ENCODE measurements at regions not wholly inside any gene's neighbourhood (a gene's known extent, or its start where the extent isn't known, plus 50 kb on each side); places are given as distances from the start of the nearest gene placed in this dataset.

GRCh38 chr12:79522989-79523386 is 167.8 kb downstream of the PAWR start:
- Histone ChIP-seq H3K4me1 (no peaks in the 10 kb centered on the region), H3K4me3 (ENCODE audit: low read depth, low read length) (no peak overlapping the region), H3K36me3 (no peaks in the 10 kb centered on the region), H3K27me3 (peaks cover 42% of the 10 kb centered on the region), H3K9me3 (no peaks in the 10 kb centered on the region)
- TF ChIP-seq CTCF (IDR thresholded peaks at IDR 0.05; ENCODE audit: low read depth, low read length): no peak
- no peak for DNase-seq

GRCh38 chr12:79522257-79522988 is 168.3 kb downstream of the PAWR start:
- DNase-seq: no peak
- no peaks in the 10 kb centered on the region for H3K4me1 ChIP-seq
- no peak for TF ChIP-seq CTCF (IDR thresholded peaks at IDR 0.05; ENCODE audit: low read depth, low read length)
- no peaks in the 10 kb centered on the region for H3K9me3 ChIP-seq
- no peaks in the 10 kb centered on the region for H3K36me3 ChIP-seq
- H3K27me3 ChIP-seq: peaks cover 40% of the 10 kb centered on the region
- H3K4me3 ChIP-seq (ENCODE audit: low read depth, low read length): no peak overlapping the region

GRCh38 chr12:79521576-79521975 is 169.2 kb downstream of the PAWR start:
- H3K27me3 ChIP-seq: peaks cover 34% of the 10 kb centered on the region
- no peak for TF ChIP-seq CTCF (IDR thresholded peaks at IDR 0.05; ENCODE audit: low read depth, low read length)

GRCh38 chr12:79517363-79517762 is 173.4 kb downstream of the PAWR start:
- Histone ChIP-seq H3K9me3 (no peaks in the 10 kb centered on the region), H3K4me3 (ENCODE audit: low read depth, low read length) (no peak overlapping the region), H3K4me1 (no peaks in the 10 kb centered on the region), H3K36me3 (no peaks in the 10 kb centered on the region), H3K27me3 (peaks cover 14% of the 10 kb centered on the region)
- no peak for TF ChIP-seq CTCF (IDR thresholded peaks at IDR 0.05; ENCODE audit: low read depth, low read length)
- DNase-seq: no peak

More at GRCh38 chr12:79521576-79521975, 169.2 kb downstream of the PAWR start:
- no peak for DNase-seq
- Histone ChIP-seq H3K36me3 (no peaks in the 10 kb centered on the region), H3K4me1 (no peaks in the 10 kb centered on the region), H3K9me3 (no peaks in the 10 kb centered on the region), H3K4me3 (ENCODE audit: low read depth, low read length) (no peak overlapping the region)

GRCh38 chr12:79515530-79515935 is 175.2 kb downstream of the PAWR start:
- H3K9me3 ChIP-seq: no peaks in the 10 kb centered on the region
- H3K4me1 ChIP-seq: no peaks in the 10 kb centered on the region
- no peak overlapping the region for H3K4me3 ChIP-seq (ENCODE audit: low read depth, low read length)
- no peaks in the 10 kb centered on the region for H3K36me3 ChIP-seq
- no peak for TF ChIP-seq CTCF (IDR thresholded peaks at IDR 0.05; ENCODE audit: low read depth, low read length)
- DNase-seq: no peak
- H3K27me3 ChIP-seq: peaks cover 8% of the 10 kb centered on the region; the same call in 1 of the 2 replicates

- peaks cover 8% of the 10 kb centered on the region; the same call in 1 of the 2 replicates for H3K27me3 ChIP-seq
Observed at GRCh38 chr12:79514730-79515529, 175.8 kb downstream of the PAWR start.

More at GRCh38 chr12:79514730-79515529, 175.8 kb downstream of the PAWR start:
- H3K36me3 ChIP-seq: no peaks in the 10 kb centered on the region
- H3K4me3 ChIP-seq (ENCODE audit: low read depth, low read length): no peak overlapping the region
- no peaks in the 10 kb centered on the region for H3K4me1 ChIP-seq
- DNase-seq: no peak
- TF ChIP-seq CTCF (IDR thresholded peaks at IDR 0.05; ENCODE audit: low read depth, low read length): no peak
- H3K9me3 ChIP-seq: no peaks in the 10 kb centered on the region

All from BE2C (cell line).